HepG2 (cell line): ENCODE measurements at regions not wholly inside any gene's neighbourhood (a gene's known extent, or its start where the extent isn't known, plus 50 kb on each side); places are given as distances from the start of the nearest gene placed in this dataset.

Source experiments
- CHD4 ChIP-seq: fragments of 200-600 bp; sonication (generic); IDR thresholded peaks from 2 replicates; pipeline ENCODE4 v1.7.0; 2017; ENCODE audit warnings: mild to moderate bottlenecking, low read length, borderline replicate concordance
- FOXP1 ChIP-seq, 2 experiments: fragments of 450-650 bp in 1 of 2; IDR thresholded peaks; 2 replicates each; pipeline ENCODE4 v1.6.1; 2017 to 2018; ENCODE audit warnings: antibody characterized with exemption in 1 of 2
- KAT7 ChIP-seq: IDR thresholded peaks from 2 replicates; pipeline ENCODE4 v1.6.1; 2018; ENCODE audit warnings: borderline replicate concordance, missing compliant biosample characterization
- KLF13 ChIP-seq: sonication (generic); formaldehyde crosslinking; IDR thresholded peaks from 2 replicates; pipeline ENCODE4 v1.4.0; 2020; ENCODE audit warnings: mild to moderate bottlenecking, missing genetic modification reagents
- NFE2L2 ChIP-seq: fragments of 150-350 bp; IDR thresholded peaks from 2 replicates; pipeline ENCODE4 v1.6.1; 2014; ENCODE audit warnings: low read length
- NR0B2 ChIP-seq: sonication (generic); formaldehyde crosslinking; IDR thresholded peaks from 2 replicates; pipeline ENCODE4 v1.4.0; 2020; ENCODE audit warnings: mild to moderate bottlenecking, missing genetic modification reagents
- PATZ1 ChIP-seq: sonication (generic); formaldehyde crosslinking; IDR thresholded peaks from 2 replicates; pipeline ENCODE4 v1.4.0; 2020; ENCODE audit warnings: missing genetic modification reagents
- PBX3 ChIP-seq: sonication (generic); formaldehyde crosslinking; IDR thresholded peaks from 2 replicates; pipeline ENCODE4 v1.8.1; 2023; ENCODE audit warnings: missing genetic modification reagents, inconsistent platforms, borderline replicate concordance
- SIN3A ChIP-seq: IDR thresholded peaks from 2 replicates; pipeline ENCODE4 v1.6.1; 2011; ENCODE audit warnings: low read depth, mild to moderate bottlenecking, control low read depth, low read length, borderline replicate concordance
- TEAD2 ChIP-seq: sonication (generic); formaldehyde crosslinking; IDR thresholded peaks from 2 replicates; pipeline ENCODE4 v1.9.0; 2021; ENCODE audit warnings: missing genetic modification reagents
- ZFX ChIP-seq: sonication (generic); formaldehyde crosslinking; IDR thresholded peaks from 2 replicates; pipeline ENCODE4 v1.4.0; 2020; ENCODE audit warnings: mild to moderate bottlenecking, low read depth, missing genetic modification reagents, moderate library complexity
- ZNF292 ChIP-seq: sonication (generic); formaldehyde crosslinking; IDR thresholded peaks from 2 replicates; pipeline ENCODE4 v1.8.1; 2022; ENCODE audit warnings: mild to moderate bottlenecking, low read depth, missing genetic modification reagents, borderline replicate concordance
- TF ChIP-seq, protein P1 (sequence below): sonication (generic); formaldehyde crosslinking; IDR thresholded peaks from 2 replicates; pipeline ENCODE4 v1.5.0; 2020; ENCODE audit warnings: mild to moderate bottlenecking, missing genetic modification reagents, moderate library complexity

DNA sequence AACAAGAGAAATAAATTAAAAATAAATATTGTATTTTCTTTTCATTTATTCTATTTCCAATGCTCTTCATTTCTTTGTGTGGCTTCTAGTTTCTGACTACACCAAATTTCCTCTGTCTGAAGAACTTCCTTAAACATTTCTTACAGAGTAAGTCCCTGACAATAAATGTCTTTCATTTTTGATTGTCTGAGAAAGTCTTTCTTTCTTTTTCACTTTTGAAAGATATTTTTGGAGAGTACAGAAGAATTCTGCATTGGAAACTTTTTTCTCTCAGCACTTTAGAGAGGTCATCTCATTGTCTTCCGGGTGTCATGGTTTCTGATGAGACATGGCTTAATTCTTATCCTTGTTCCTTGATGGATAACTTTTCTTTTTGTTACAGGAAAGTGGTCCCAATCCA, 119.6 kb downstream of the MOBP start:
- TF ChIP-seq NFE2L2 (no peak), KLF13 (CRISPR knock-in tag) (no peak), PBX3 (no peak), FOXP1 (IDR thresholded peaks at IDR 0.05) (no peak), FOXP1 (CRISPR knock-in tag; IDR thresholded peaks at IDR 0.05) (no peak), NR0B2 (CRISPR knock-in tag) (no peak), SIN3A (no peak), CHD4 (no peak), PATZ1 (CRISPR knock-in tag) (no peak), ZFX (no peak), KAT7 (CRISPR knock-in tag) (no peak), TEAD2 (CRISPR knock-in tag) (no peak), ZNF292 (CRISPR knock-in tag) (no peak)
- TF ChIP-seq, protein P1, sequence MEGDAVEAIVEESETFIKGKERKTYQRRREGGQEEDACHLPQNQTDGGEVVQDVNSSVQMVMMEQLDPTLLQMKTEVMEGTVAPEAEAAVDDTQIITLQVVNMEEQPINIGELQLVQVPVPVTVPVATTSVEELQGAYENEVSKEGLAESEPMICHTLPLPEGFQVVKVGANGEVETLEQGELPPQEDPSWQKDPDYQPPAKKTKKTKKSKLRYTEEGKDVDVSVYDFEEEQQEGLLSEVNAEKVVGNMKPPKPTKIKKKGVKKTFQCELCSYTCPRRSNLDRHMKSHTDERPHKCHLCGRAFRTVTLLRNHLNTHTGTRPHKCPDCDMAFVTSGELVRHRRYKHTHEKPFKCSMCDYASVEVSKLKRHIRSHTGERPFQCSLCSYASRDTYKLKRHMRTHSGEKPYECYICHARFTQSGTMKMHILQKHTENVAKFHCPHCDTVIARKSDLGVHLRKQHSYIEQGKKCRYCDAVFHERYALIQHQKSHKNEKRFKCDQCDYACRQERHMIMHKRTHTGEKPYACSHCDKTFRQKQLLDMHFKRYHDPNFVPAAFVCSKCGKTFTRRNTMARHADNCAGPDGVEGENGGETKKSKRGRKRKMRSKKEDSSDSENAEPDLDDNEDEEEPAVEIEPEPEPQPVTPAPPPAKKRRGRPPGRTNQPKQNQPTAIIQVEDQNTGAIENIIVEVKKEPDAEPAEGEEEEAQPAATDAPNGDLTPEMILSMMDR (CRISPR knock-in tag), result no peak
